Transverse colon (tissue), 4 donors: ENCODE measurements at regions not wholly inside any gene's neighbourhood (a gene's known extent, or its start where the extent isn't known, plus 50 kb on each side); places are given as distances from the start of the nearest gene placed in this dataset.
"Not testable (repeated sequence)": the region's sequence is repeated elsewhere in the genome, so short reads cannot be mapped to it uniquely, and the experiment has no call there.

Experiments
- DNase-seq: peaks from one replicate; pipeline ENCODE4 v3.0.0-alpha.2; 2019
- H3K27ac ChIP-seq, 4 donors: fragments of 200-600 bp; sonication (generic); 2 replicates each; pipeline ENCODE4 v1.5.1; 2016 to 2018; ENCODE audit warnings: inconsistent platforms in 4 of 4
- H3K27me3 ChIP-seq: fragments of 200-600 bp; sonication (generic); 2 replicates; pipeline ENCODE4 v1.5.1; 2017; ENCODE audit warnings: inconsistent platforms
- H3K36me3 ChIP-seq, 4 donors: fragments of 200-600 bp; sonication (generic); 2 replicates each; pipeline ENCODE4 v1.5.1; 2017 to 2019; ENCODE audit warnings: inconsistent platforms in 4 of 4
- H3K4me1 ChIP-seq, 4 donors: fragments of 200-600 bp; sonication (generic); 2 replicates each; pipeline ENCODE4 v1.5.1; 2017 to 2020; ENCODE audit warnings: inconsistent platforms in 4 of 4
- H3K4me3 ChIP-seq, 4 donors: fragments of 200-600 bp; sonication (generic); 1 replicate in 1 of 4; 2 replicates in 3 of 4; pipeline versions ENCODE4 v1.5.1 to v1.6.1; 2017 to 2019; ENCODE audit warnings: inconsistent platforms in 4 of 4
- H3K9me3 ChIP-seq, 2 donors: fragments of 200-600 bp; sonication (generic); 2 replicates each; pipeline ENCODE4 v1.5.1; 2017 to 2019; ENCODE audit warnings: inconsistent platforms in 2 of 2
- EP300 ChIP-seq: sonication (generic); formaldehyde crosslinking; IDR thresholded peaks from one replicate; pipeline ENCODE4 v1.6.1; 2017; ENCODE audit warnings: antibody characterized with exemption, low read depth
- POLR2A ChIP-seq: fragments of 450-650 bp; IDR thresholded peaks from one replicate; pipeline ENCODE4 v1.6.1; 2016; ENCODE audit warnings: antibody characterized with exemption, mild to moderate bottlenecking, moderate library complexity
- POLR2AphosphoS5 ChIP-seq, 3 donors: sonication (generic); formaldehyde crosslinking; IDR thresholded peaks; one replicate each; pipeline ENCODE4 v1.6.1; 2016; ENCODE audit warnings: antibody characterized with exemption in 3 of 3
- WGBS, 2 donors: methylation state at CpG; one replicate each; pipeline ENCODE4 v1.1.5; 2018; ENCODE audit warnings: low coverage in 1 of 2; 5-methylcytosine and 5-hydroxymethylcytosine counted together
- in situ Hi-C, 4 donors: fragments of 200-750 bp; cut with MboI; loops; one replicate each; pipeline versions ENCODE4 v1.15.0 to v1.15.1; 2017; ENCODE audit warnings: low sequenced_read_pairs in 3 of 4, low pct_ligation_motif_present in 1 of 4, low pct_unique_long_range_greater_than_20kb in 1 of 4
- intact Hi-C: fragments of 100-400 bp; cut with DNase I; formaldehyde crosslinking; loops from one replicate; pipeline ENCODE4 v1.15.1; 2023; ENCODE audit warnings: low total_unique reads
- TF ChIP-seq, protein P1 (sequence below), 5 experiments: fragments of 200-600 bp in 3 of 5; fragments of 450-650 bp in 2 of 5; sonication (generic) in 3 of 5; IDR thresholded peaks; 1 replicate in 2 of 5; 2 replicates in 3 of 5; pipeline ENCODE4 v1.5.1; 2016 to 2017; ENCODE audit warnings: antibody characterized with exemption in 5 of 5, inconsistent platforms in 3 of 5, mild to moderate bottlenecking in 2 of 5, moderate library complexity in 1 of 5

DNA sequence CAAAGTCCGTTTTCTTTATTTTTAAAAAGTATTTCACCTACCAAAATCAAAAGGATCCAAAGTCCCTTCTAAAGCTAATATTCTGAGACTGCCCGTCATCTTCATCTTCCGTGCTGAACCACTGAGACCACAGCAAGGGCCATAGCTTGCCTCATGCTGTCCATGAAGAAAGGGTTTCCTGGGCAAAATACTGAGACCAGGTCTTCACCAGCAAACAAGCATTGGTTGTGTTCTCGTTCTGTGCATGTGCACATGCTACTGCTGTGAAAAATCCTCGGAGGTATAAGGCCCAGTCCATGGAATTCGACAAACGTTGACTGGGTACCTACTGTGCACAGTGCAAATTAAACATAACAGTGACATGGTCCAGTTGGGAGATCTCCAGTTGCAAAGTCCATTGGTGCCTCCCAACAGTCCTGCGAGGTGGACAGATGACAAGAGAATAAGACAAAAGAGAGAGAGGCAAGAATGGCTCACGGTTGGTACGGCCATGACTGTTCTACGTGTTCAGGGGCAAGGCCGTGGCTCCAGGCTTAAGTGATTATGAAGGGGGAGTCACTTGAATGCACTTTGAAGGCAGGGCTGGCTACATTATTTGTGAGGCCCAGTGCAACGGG, 192.6 kb upstream of the GLI2 start:
- DNase-seq = no peak
- H3K4me1 ChIP-seq = peaks cover 0 to 8% (median 0%) of the 10 kb centered on the region in 4 donors

DNA sequence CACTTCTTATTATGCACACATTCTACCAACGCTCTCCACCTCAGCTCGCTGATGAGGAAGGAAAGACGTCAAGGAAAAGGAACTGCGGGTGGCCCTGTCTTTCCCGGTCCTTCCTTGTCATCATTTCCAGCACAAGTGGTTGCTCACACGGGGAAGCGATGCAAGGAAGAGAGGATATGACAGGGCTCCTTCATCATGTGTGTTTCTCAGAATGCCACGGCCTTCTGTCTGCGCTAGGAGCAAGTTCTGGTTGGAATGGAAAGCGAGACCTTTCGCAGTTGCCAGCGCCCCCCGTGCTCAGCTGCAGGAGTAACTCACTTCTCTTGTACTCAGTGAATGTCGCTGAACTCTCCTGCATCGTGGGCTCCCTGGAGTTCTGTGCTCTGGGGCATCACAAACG, 191.8 kb upstream of the GLI2 start:
- TF ChIP-seq EP300 = peak; percentile 65
- TF ChIP-seq POLR2AphosphoS5 (IDR thresholded peaks at IDR 0.05) = peak in 1 of 3 donors; percentile 47
- no peak for TF ChIP-seq POLR2A
- in situ Hi-C loops = no loop called here
- Histone ChIP-seq H3K27me3 (no peaks in the 10 kb centered on the region), H3K27ac (no peak overlapping the region), H3K4me1 (peaks cover 0 to 8% (median 0%) of the 10 kb centered on the region in 4 donors), H3K9me3 (no peaks in the 10 kb centered on the region), H3K4me3 (no peak overlapping the region), H3K36me3 (no peaks in the 10 kb centered on the region)
- 75 to 81% methylated on average over 7 to 16 of the region's 16 CpGs for WGBS, 2 donors
- DNase-seq = no peak
- intact Hi-C loops = no loop called here

More for the DNA sequence above, 192.6 kb upstream of the GLI2 start:
- Histone ChIP-seq H3K4me3 (no peak overlapping the region), H3K27me3 (no peaks in the 10 kb centered on the region), H3K36me3 (no peaks in the 10 kb centered on the region), H3K27ac (no peak overlapping the region), H3K9me3 (no peaks in the 10 kb centered on the region)
- WGBS, 2 donors = 88 to 91% methylated on average over 11 to 13 of the region's 13 CpGs
- TF ChIP-seq, protein P1, sequence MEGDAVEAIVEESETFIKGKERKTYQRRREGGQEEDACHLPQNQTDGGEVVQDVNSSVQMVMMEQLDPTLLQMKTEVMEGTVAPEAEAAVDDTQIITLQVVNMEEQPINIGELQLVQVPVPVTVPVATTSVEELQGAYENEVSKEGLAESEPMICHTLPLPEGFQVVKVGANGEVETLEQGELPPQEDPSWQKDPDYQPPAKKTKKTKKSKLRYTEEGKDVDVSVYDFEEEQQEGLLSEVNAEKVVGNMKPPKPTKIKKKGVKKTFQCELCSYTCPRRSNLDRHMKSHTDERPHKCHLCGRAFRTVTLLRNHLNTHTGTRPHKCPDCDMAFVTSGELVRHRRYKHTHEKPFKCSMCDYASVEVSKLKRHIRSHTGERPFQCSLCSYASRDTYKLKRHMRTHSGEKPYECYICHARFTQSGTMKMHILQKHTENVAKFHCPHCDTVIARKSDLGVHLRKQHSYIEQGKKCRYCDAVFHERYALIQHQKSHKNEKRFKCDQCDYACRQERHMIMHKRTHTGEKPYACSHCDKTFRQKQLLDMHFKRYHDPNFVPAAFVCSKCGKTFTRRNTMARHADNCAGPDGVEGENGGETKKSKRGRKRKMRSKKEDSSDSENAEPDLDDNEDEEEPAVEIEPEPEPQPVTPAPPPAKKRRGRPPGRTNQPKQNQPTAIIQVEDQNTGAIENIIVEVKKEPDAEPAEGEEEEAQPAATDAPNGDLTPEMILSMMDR (IDR thresholded peaks at IDR 0.05) = no peak
- TF ChIP-seq POLR2A (no peak), POLR2AphosphoS5 (IDR thresholded peaks at IDR 0.05) (no peak), EP300 (no peak)
- in situ Hi-C loops (no loop called here), intact Hi-C loops (no loop called here)

DNA sequence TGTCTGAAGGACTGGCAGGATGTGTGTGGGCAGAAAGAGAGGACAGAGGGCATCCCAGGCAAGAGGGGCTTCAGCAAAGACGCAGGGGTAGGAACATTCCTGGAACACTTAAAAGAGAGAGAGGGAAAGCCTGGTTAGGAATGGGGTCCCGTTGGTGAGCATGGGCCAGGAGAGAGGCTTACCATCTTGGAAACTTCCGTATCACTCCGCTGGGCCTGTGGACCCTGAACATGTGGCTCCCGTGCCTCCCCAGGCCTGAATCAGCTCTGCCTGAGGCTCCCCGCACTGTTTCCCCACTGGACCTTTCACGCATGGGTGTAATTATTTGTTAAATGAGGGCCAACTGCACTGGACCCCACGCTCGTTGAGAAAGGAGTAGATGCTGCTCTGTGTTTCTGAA, 191.1 kb upstream of the GLI2 start:
- no peaks in the 10 kb centered on the region for H3K36me3 ChIP-seq
- 80 to 100% methylated on average over 2 to 9 of the region's 9 CpGs for WGBS, 2 donors
- in situ Hi-C loops = no loop called here
- TF ChIP-seq, protein P1 (IDR thresholded peaks at IDR 0.05) = no peak
- TF ChIP-seq POLR2A (no peak), POLR2AphosphoS5 (IDR thresholded peaks at IDR 0.05) (no peak), EP300 (no peak)
- H3K27me3 ChIP-seq = no peaks in the 10 kb centered on the region
- no peak overlapping the region for H3K4me3 ChIP-seq
- H3K9me3 ChIP-seq = no peaks in the 10 kb centered on the region
- peaks cover 0 to 8% (median 0%) of the 10 kb centered on the region in 4 donors for H3K4me1 ChIP-seq
- no peak for DNase-seq
- intact Hi-C loops = no loop called here
- H3K27ac ChIP-seq = no peak overlapping the region

DNA sequence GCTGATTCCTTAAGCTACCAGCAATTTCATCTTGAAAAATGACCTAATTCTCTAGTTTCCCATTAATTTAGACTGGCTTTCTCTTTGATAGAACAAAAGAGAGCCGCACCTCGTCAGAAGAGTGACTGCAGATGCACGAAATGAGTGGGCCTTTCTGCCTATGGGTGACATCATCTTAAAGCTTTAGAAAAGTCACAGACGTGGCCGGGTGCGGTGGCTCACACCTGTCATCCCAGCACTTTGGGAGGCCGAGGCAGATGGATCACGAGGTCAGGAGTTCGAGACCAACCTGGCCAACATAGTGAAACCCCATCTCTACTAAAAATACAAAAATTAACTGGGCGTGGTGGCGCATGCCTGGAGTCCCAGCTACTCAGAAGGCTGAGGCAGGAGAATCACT, 190.7 kb upstream of the GLI2 start:
- H3K4me1 ChIP-seq, intact Hi-C loops, H3K27ac ChIP-seq, H3K27me3 ChIP-seq, in situ Hi-C loops, H3K9me3 ChIP-seq, DNase-seq, H3K36me3 ChIP-seq, H3K4me3 ChIP-seq: not testable (repeated sequence)
- 88 to 90% methylated on average over 2 to 11 of the region's 11 CpGs for WGBS, 2 donors

DNA sequence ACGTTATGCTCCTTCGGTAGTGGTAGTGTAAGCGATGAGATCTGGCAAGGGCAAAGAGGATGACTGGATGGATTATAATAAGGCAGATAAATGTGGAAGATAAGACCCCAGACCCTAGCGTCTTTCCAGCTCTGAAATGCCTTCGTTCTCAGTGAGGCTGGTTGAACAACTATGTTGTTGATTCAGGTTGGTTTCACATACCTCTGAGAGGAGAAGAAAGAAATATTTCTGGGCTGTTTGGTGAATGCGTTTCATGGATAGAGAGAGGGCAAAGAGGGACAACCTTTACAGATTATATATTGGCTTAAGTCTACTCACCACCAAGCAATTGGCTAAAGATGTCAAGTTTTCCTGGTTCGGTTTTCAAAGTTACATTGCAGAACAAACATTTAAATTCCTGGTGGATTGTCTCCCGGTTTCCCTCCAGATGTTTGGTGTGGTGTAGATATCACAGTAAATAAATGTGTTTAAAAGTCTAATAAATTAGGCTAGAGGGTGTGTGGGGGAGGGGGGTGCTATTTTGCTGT, 190.1 kb upstream of the GLI2 start:
- intact Hi-C loops = no loop called here
- in situ Hi-C loops = no loop called here
- TF ChIP-seq POLR2A = no peak
- TF ChIP-seq, protein P1 (IDR thresholded peaks at IDR 0.05) = no peak
- TF ChIP-seq EP300 = no peak
- no peak for TF ChIP-seq POLR2AphosphoS5 (IDR thresholded peaks at IDR 0.05)
- Histone ChIP-seq H3K27me3 (no peaks in the 10 kb centered on the region), H3K27ac (no peak overlapping the region), H3K9me3 (no peaks in the 10 kb centered on the region), H3K4me3 (no peak overlapping the region), H3K36me3 (no peaks in the 10 kb centered on the region), H3K4me1 (peaks cover 0 to 7% (median 0%) of the 10 kb centered on the region in 4 donors)
- WGBS, 2 donors = 65 to 85% methylated on average over 8 of the region's 8 CpGs
- no peak for DNase-seq
